Esophagus squamous epithelium (tissue), 5 donors: ENCODE measurements at regions not wholly inside any gene's neighbourhood (a gene's known extent, or its start where the extent isn't known, plus 50 kb on each side); places are given as distances from the start of the nearest gene placed in this dataset.
"Not testable (repeated sequence)": the region's sequence is repeated elsewhere in the genome, so short reads cannot be mapped to it uniquely, and the experiment has no call there.

Experiments used
- DNase-seq: peaks from one replicate; lab custom pipeline; 2025; lab: John Stamatoyannopoulos, UW
- H3K27ac ChIP-seq, 4 donors: fragments of 200-600 bp; sonication (generic); one replicate each; pipeline ENCODE4 v1.5.1; 2016 to 2019; ENCODE audit warnings: mild to moderate bottlenecking in 1 of 4
- H3K27me3 ChIP-seq, 4 donors: fragments of 200-600 bp; sonication (generic); 1 replicate in 3 of 4; 2 replicates in 1 of 4; pipeline versions ENCODE4 v1.5.1 to v1.6.0; 2017 to 2021; ENCODE audit warnings: antibody characterized with exemption in 1 of 4
- H3K36me3 ChIP-seq, 3 donors: fragments of 200-600 bp; sonication (generic); one replicate each; pipeline ENCODE4 v1.5.1; 2016 to 2019
- H3K4me1 ChIP-seq, 3 donors: fragments of 200-600 bp; sonication (generic); one replicate each; pipeline ENCODE4 v1.5.1; 2017 to 2019
- H3K4me3 ChIP-seq, 4 donors: fragments of 200-600 bp; sonication (generic); 1 replicate in 3 of 4; 2 replicates in 1 of 4; pipeline ENCODE4 v1.5.1; 2016 to 2019; ENCODE audit warnings: mild to moderate bottlenecking in 2 of 4, moderate library complexity in 1 of 4
- H3K9me3 ChIP-seq, 3 donors: fragments of 200-600 bp; sonication (generic); one replicate each; pipeline ENCODE4 v1.5.1; 2016 to 2019
- POLR2A ChIP-seq, 4 donors: fragments of 450-650 bp; IDR thresholded peaks; one replicate each; pipeline ENCODE4 v1.6.1; 2017; ENCODE audit warnings: antibody characterized with exemption in 4 of 4, mild to moderate bottlenecking in 4 of 4, moderate library complexity in 3 of 4
- WGBS, 2 donors: methylation state at CpG; one replicate each; pipeline ENCODE4 v1.1.5; 2018; 5-methylcytosine and 5-hydroxymethylcytosine counted together
- intact Hi-C: fragments of 100-400 bp; cut with DNase I; formaldehyde crosslinking; loops from one replicate; pipeline ENCODE4 v1.15.0; 2022
- TF ChIP-seq, protein P1 (sequence below), 6 experiments: fragments of 450-650 bp in 4 of 6; fragments of 200-600 bp in 2 of 6; sonication (generic) in 2 of 6; IDR thresholded peaks; one replicate each; pipeline ENCODE4 v1.5.1; 2016 to 2019; ENCODE audit warnings: antibody characterized with exemption in 6 of 6, mild to moderate bottlenecking in 4 of 6, moderate library complexity in 4 of 6
- donor health status: DM: yes; HTN: yes; CAD: no.

DNA sequence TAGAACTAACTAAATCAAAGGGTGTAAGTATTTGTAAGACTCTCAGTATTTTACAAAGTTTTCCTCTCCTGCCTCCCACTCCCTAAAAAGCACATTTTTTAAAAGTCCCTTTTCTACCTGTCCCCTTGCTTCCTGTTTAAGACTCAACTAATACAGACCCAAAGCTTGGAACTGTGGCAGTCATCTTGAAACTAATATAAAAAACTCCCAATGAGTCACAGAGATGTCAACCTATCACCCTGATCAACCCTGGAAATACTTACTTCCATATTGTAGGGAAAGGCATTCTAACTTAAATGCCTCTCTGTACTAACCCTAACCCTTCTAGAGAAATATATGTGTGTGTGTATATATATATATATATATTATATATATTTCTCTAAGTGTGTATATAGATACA, 184.8 kb downstream of the SPTSSA start:
- H3K27ac ChIP-seq = no peak overlapping the region

DNA sequence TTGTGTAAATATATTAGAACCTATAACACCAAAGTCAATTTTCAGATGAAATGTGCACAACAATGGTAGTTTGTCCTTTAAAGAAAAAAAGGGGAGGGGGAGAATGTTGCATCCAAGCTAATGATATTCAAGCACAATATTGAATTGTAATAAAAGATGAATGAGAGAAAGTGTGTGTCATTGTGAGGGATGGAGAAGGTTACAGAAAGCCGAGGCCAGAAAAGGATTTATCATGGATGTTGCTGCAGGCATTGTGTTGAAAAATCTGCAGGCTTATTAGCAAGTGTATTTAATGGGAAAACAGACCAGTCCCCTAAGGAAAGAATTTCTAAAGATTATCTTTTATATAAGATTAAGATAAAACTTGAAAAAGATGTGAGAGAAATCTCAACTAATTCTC, 186.5 kb downstream of the SPTSSA start:
- Histone ChIP-seq H3K36me3 (no peaks in the 10 kb centered on the region), H3K4me3 (no peak overlapping the region), H3K27ac (no peak overlapping the region), H3K4me1 (no peaks in the 10 kb centered on the region), H3K27me3 (no peaks in the 10 kb centered on the region), H3K9me3 (no peaks in the 10 kb centered on the region)
- 38 to 54% methylated on average over 1 of the region's 1 CpG for WGBS, 2 donors
- TF ChIP-seq POLR2A (IDR thresholded peaks at IDR 0.05) = no peak
- TF ChIP-seq, protein P1, sequence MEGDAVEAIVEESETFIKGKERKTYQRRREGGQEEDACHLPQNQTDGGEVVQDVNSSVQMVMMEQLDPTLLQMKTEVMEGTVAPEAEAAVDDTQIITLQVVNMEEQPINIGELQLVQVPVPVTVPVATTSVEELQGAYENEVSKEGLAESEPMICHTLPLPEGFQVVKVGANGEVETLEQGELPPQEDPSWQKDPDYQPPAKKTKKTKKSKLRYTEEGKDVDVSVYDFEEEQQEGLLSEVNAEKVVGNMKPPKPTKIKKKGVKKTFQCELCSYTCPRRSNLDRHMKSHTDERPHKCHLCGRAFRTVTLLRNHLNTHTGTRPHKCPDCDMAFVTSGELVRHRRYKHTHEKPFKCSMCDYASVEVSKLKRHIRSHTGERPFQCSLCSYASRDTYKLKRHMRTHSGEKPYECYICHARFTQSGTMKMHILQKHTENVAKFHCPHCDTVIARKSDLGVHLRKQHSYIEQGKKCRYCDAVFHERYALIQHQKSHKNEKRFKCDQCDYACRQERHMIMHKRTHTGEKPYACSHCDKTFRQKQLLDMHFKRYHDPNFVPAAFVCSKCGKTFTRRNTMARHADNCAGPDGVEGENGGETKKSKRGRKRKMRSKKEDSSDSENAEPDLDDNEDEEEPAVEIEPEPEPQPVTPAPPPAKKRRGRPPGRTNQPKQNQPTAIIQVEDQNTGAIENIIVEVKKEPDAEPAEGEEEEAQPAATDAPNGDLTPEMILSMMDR (IDR thresholded peaks at IDR 0.05) = no peak
- DNase-seq = no peak
- intact Hi-C loops = no loop called here

More for the DNA sequence above, 184.8 kb downstream of the SPTSSA start:
- no peaks in the 10 kb centered on the region for H3K4me1 ChIP-seq
- TF ChIP-seq, protein P1 (IDR thresholded peaks at IDR 0.05) = no peak
- no peak for TF ChIP-seq POLR2A (IDR thresholded peaks at IDR 0.05)
- intact Hi-C loops = no loop called here
- H3K36me3 ChIP-seq = no peaks in the 10 kb centered on the region
- H3K4me3 ChIP-seq = no peak overlapping the region
- H3K9me3 ChIP-seq = no peaks in the 10 kb centered on the region
- no peak for DNase-seq
- no peaks in the 10 kb centered on the region for H3K27me3 ChIP-seq

DNA sequence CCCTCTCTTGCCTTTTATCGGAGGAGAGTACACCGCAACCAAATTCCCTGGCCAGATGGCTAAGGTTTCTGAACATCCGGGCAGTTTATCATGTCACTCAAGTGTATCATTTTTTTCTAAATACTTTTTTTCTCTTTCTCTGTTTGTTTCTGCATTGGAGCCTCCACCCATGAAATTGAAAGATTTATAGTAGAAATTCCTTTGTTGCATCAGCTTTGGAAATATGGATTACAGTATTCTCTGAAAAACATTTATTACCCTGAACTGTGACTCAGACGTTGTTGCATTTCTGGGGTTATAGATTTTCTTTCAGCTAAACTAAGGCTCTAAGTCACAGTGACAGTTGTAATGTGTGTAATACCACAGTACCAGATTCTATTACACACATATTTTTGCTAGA, 187.0 kb downstream of the SPTSSA start:
- H3K4me3 ChIP-seq = no peak overlapping the region
- no peaks in the 10 kb centered on the region for H3K36me3 ChIP-seq
- no peaks in the 10 kb centered on the region for H3K27me3 ChIP-seq
- H3K27ac ChIP-seq = no peak overlapping the region
- TF ChIP-seq, protein P1 (IDR thresholded peaks at IDR 0.05) = no peak
- TF ChIP-seq POLR2A (IDR thresholded peaks at IDR 0.05) = no peak
- H3K9me3 ChIP-seq = no peaks in the 10 kb centered on the region
- intact Hi-C loops = no loop called here
- no peak for DNase-seq
- WGBS, 2 donors = 59 to 71% methylated on average over 4 of the region's 4 CpGs
- no peaks in the 10 kb centered on the region for H3K4me1 ChIP-seq

DNA sequence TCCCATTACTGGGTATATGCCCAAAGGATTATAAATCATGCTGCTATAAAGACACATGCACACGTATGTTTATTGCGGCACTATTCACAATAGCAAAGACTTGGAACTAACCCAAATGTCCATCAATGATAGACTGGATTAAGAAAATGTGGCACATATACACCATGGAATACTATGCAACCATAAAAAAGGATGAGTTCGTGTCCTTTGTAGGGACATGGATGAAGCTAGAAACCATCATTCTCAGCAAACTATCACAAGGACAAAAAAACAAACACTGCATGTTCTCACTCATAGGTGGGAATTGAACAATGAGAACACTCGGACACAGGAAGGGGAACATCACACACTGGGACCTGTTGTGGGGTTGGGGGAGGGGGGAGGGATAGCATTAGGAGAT, 188.3 kb downstream of the SPTSSA start:
- H3K27ac ChIP-seq, intact Hi-C loops: not testable (repeated sequence)

DNA sequence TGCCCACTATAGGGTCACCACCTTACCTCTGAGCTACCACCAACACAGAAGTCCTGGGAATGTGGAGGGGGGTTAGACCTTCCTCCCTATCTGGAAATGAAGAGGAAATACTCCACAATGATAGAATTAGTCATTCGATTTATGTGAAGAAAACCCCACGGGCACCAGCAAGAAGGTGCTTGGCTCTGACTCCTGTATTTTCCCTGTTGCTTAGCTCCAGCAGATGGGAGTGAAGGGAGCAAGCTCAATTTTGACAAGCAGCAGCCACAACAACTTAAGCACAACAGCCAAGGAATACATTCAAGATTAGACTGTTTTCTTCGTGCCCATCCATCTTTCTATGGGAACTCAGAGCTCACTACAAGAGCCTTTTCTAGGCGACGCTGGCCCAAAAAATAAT, 191.7 kb downstream of the SPTSSA start:
- Histone ChIP-seq H3K27ac (no peak overlapping the region), H3K27me3 (no peaks in the 10 kb centered on the region), H3K4me1 (no peaks in the 10 kb centered on the region), H3K36me3 (no peaks in the 10 kb centered on the region), H3K9me3 (no peaks in the 10 kb centered on the region), H3K4me3 (no peak overlapping the region)
- TF ChIP-seq POLR2A (IDR thresholded peaks at IDR 0.05) = no peak
- TF ChIP-seq, protein P1 (IDR thresholded peaks at IDR 0.05) = no peak
- DNase-seq = no peak
- intact Hi-C loops = no loop called here
- WGBS, 2 donors = 35 to 42% methylated on average over 5 of the region's 5 CpGs

More for the DNA sequence above, 188.3 kb downstream of the SPTSSA start:
- H3K4me3 ChIP-seq, H3K4me1 ChIP-seq, H3K27me3 ChIP-seq, H3K36me3 ChIP-seq, H3K9me3 ChIP-seq, DNase-seq: not testable (repeated sequence)
- 85 to 88% methylated on average over 2 of the region's 4 CpGs for WGBS, 2 donors

DNA sequence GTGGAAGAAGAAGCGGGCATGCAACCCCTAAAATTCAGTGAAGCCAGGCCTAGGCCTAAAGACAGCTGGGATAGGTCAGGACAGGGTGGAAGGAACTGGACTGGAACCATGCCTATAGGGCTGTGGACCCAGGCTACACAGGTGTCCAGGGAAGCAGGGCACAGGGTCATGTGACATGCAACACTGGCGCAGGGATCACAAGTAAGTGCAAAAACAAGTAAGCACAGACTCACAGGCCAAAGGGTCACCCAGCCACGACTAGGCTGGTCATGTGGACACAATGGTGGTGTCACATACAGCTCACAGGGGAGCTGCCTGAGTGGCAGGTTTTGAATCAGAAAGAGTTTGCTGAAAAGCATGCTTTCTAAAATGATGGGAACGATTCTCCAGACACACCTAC, 195.7 kb downstream of the SPTSSA start:
- H3K4me3 ChIP-seq = no peak overlapping the region
- H3K27ac ChIP-seq = no peak overlapping the region
- intact Hi-C loops = no loop called here
- no peak for DNase-seq
- TF ChIP-seq, protein P1 (IDR thresholded peaks at IDR 0.05) = no peak
- TF ChIP-seq POLR2A (IDR thresholded peaks at IDR 0.05) = no peak
- no peaks in the 10 kb centered on the region for H3K27me3 ChIP-seq
- H3K36me3 ChIP-seq = no peaks in the 10 kb centered on the region
- H3K4me1 ChIP-seq = no peaks in the 10 kb centered on the region
- WGBS, 2 donors = 54 to 60% methylated on average over 3 to 4 of the region's 4 CpGs
- H3K9me3 ChIP-seq = no peaks in the 10 kb centered on the region
